Mesenchymal stem cell (in vitro differentiated cells and primary cell): ENCODE measurements at regions not wholly inside any gene's neighbourhood (a gene's known extent, or its start where the extent isn't known, plus 50 kb on each side); places are given as distances from the start of the nearest gene placed in this dataset.
"Not testable (repeated sequence)": the region's sequence is repeated elsewhere in the genome, so short reads cannot be mapped to it uniquely, and the experiment has no call there.

Experiments
- DNase-seq: peaks from one replicate; pipeline ENCODE4 v3.0.0-alpha.2; 2013
- H2AFZ ChIP-seq: one replicate; pipeline ENCODE4 v1.6.1; 2013; ENCODE audit warnings: low read depth, mild to moderate bottlenecking, control low read depth, inconsistent platforms, low read length, moderate library complexity
- H2AK5ac ChIP-seq: 2 replicates; pipeline ENCODE4 v1.6.1; 2013; ENCODE audit warnings: low read length, moderate library complexity, mild to moderate bottlenecking, inconsistent platforms; ENCODE audit not compliant: severe bottlenecking
- H2BK120ac ChIP-seq: one replicate; pipeline ENCODE4 v1.6.1; 2013; ENCODE audit warnings: low read depth, mild to moderate bottlenecking, inconsistent platforms, low read length, moderate library complexity
- H2BK12ac ChIP-seq, 2 experiments: one replicate each; pipeline ENCODE4 v1.6.1; 2013; ENCODE audit warnings: inconsistent platforms in 2 of 2, low read length in 2 of 2, mild to moderate bottlenecking in 2 of 2, moderate library complexity in 2 of 2, control low read depth in 1 of 2
- H2BK15ac ChIP-seq: one replicate; pipeline ENCODE4 v1.6.1; 2013; ENCODE audit warnings: mild to moderate bottlenecking, low read depth, inconsistent platforms; ENCODE audit not compliant: poor library complexity, severe bottlenecking
- H2BK5ac ChIP-seq: 2 replicates; pipeline ENCODE4 v1.6.1; 2013; ENCODE audit warnings: low read depth, mild to moderate bottlenecking, low read length, control low read depth, inconsistent platforms; ENCODE audit not compliant: poor library complexity, severe bottlenecking
- H3K14ac ChIP-seq, 2 experiments: one replicate each; pipeline ENCODE4 v1.6.1; 2013; ENCODE audit warnings: inconsistent platforms in 2 of 2, low read length in 2 of 2, control low read depth in 1 of 2, mild to moderate bottlenecking in 1 of 2, moderate library complexity in 1 of 2
- H3K18ac ChIP-seq, 2 experiments: one replicate each; pipeline ENCODE4 v1.6.1; 2013; ENCODE audit warnings: inconsistent platforms in 2 of 2, low read length in 2 of 2, control low read depth in 1 of 2, low read depth in 1 of 2, mild to moderate bottlenecking in 1 of 2
- H3K23ac ChIP-seq, 2 experiments: one replicate each; pipeline ENCODE4 v1.6.1; 2013; ENCODE audit warnings: inconsistent platforms in 2 of 2, low read length in 2 of 2, mild to moderate bottlenecking in 2 of 2, moderate library complexity in 2 of 2, control low read depth in 1 of 2
- H3K27ac ChIP-seq: 2 replicates; pipeline ENCODE4 v1.5.1; 2013; ENCODE audit warnings: mild to moderate bottlenecking, moderate library complexity, low read length, control low read depth, inconsistent platforms; ENCODE audit not compliant: poor library complexity, severe bottlenecking
- H3K27me3 ChIP-seq, 2 experiments: 2 replicates each; pipeline versions ENCODE4 v1.6.1 to v1.7.0; 2013; ENCODE audit warnings: low read length in 2 of 2, mild to moderate bottlenecking in 2 of 2, moderate library complexity in 2 of 2, control low read depth in 1 of 2, inconsistent platforms in 1 of 2; ENCODE audit not compliant: control insufficient read depth in 1 of 2, insufficient read depth in 1 of 2
- H3K36me3 ChIP-seq, 2 experiments: 2 replicates each; pipeline versions ENCODE4 v1.6.1 to v1.7.0; 2013; ENCODE audit warnings: low read length in 2 of 2, control low read depth in 1 of 2, inconsistent platforms in 1 of 2, low read depth in 1 of 2, mild to moderate bottlenecking in 1 of 2; ENCODE audit not compliant: insufficient read depth in 2 of 2, control insufficient read depth in 1 of 2
- H3K4ac ChIP-seq, 2 experiments: one replicate each; pipeline ENCODE4 v1.6.1; 2013; ENCODE audit warnings: inconsistent platforms in 2 of 2, low read length in 2 of 2, mild to moderate bottlenecking in 2 of 2, moderate library complexity in 2 of 2, control low read depth in 1 of 2, low read depth in 1 of 2
- H3K4me1 ChIP-seq: 2 replicates; pipeline ENCODE4 v1.6.1; 2013; ENCODE audit warnings: low read depth, low read length, control low read depth; ENCODE audit not compliant: control insufficient read depth, insufficient read depth
- H3K4me2 ChIP-seq: 2 replicates; pipeline ENCODE4 v1.6.1; 2013; ENCODE audit warnings: low read length, mild to moderate bottlenecking, inconsistent platforms; ENCODE audit not compliant: poor library complexity, severe bottlenecking
- H3K4me3 ChIP-seq, 2 experiments: 2 replicates each; pipeline versions ENCODE4 v1.5.1 to v1.7.0; 2013; ENCODE audit warnings: low read length in 2 of 2, mild to moderate bottlenecking in 2 of 2, control low read depth in 1 of 2, low read depth in 1 of 2; ENCODE audit not compliant: insufficient read depth in 1 of 2
- H3K79me1 ChIP-seq: replicated peaks from 2 replicates; pipeline ENCODE4 v1.6.1; 2013; ENCODE audit warnings: mild to moderate bottlenecking, control low read depth, low read length, inconsistent platforms; ENCODE audit not compliant: poor library complexity, severe bottlenecking
- H3K9ac ChIP-seq: 2 replicates; pipeline ENCODE4 v1.7.0; 2013; ENCODE audit warnings: mild to moderate bottlenecking, low read length, moderate library complexity
- H3K9me3 ChIP-seq: 2 replicates; pipeline ENCODE4 v1.7.0; 2013; ENCODE audit warnings: mild to moderate bottlenecking, low read length; ENCODE audit not compliant: control insufficient read depth
- H4K8ac ChIP-seq: one replicate; pipeline ENCODE4 v1.6.1; 2013; ENCODE audit warnings: inconsistent platforms, mild to moderate bottlenecking, low read length, moderate library complexity
- H4K91ac ChIP-seq: one replicate; pipeline ENCODE4 v1.6.1; 2013; ENCODE audit warnings: mild to moderate bottlenecking, low read length, inconsistent platforms
- WGBS: methylation state at CpG from one replicate; pipeline ENCODE4 v1.1.7; 2013; ENCODE audit warnings: mixed read lengths; 5-methylcytosine and 5-hydroxymethylcytosine counted together

GRCh38 chr1:194755241-194755994 lies 1569.0 kb upstream of the B3GALT2 start:
- Histone ChIP-seq H3K4me2 (no peak overlapping the region), H2BK120ac (no peak overlapping the region), H3K36me3 (no peaks in the 10 kb centered on the region), H3K4ac (no peak overlapping the region), H2BK12ac (no peak overlapping the region), H4K91ac (no peak overlapping the region), H3K79me1 (no peaks in the 10 kb centered on the region), H3K18ac (no peak overlapping the region), H3K4me3 (no peak overlapping the region), H3K9me3 (peaks cover 16% of the 10 kb centered on the region), H3K4me1 (no peaks in the 10 kb centered on the region), H4K8ac (no peak overlapping the region), H3K9ac (no peak overlapping the region), H2AFZ (no peak overlapping the region), H2AK5ac (no peak overlapping the region), H3K14ac (no peak overlapping the region), H3K27me3 (no peaks in the 10 kb centered on the region), H3K23ac (no peak overlapping the region), H2BK15ac (no peak overlapping the region), H3K27ac (no peak overlapping the region), H2BK5ac (no peak overlapping the region)
- DNase-seq = no peak
- 29% methylated on average over 2 of the region's 3 CpGs for WGBS

- DNase-seq, H3K79me1 ChIP-seq, H4K8ac ChIP-seq, H3K4me2 ChIP-seq, H3K36me3 ChIP-seq, H2BK5ac ChIP-seq, H3K27me3 ChIP-seq, H3K9me3 ChIP-seq, H3K23ac ChIP-seq, H3K27ac ChIP-seq, H3K9ac ChIP-seq, H4K91ac ChIP-seq, H3K14ac ChIP-seq, H3K18ac ChIP-seq, H2BK12ac ChIP-seq, H3K4me1 ChIP-seq, H2BK120ac ChIP-seq, H2AK5ac ChIP-seq, H3K4me3 ChIP-seq, H3K4ac ChIP-seq, H2BK15ac ChIP-seq, H2AFZ ChIP-seq: not testable (repeated sequence)
- 90% methylated on average over 2 of the region's 5 CpGs for WGBS
Measured at GRCh38 chr1:194738843-194739242, 1552.4 kb upstream of the B3GALT2 start.

GRCh38 chr1:194734970-194735369 lies 1548.6 kb upstream of the B3GALT2 start:
- no peak overlapping the region for H3K14ac ChIP-seq
- no peak for DNase-seq
- H3K27ac ChIP-seq = no peak overlapping the region
- no peaks in the 10 kb centered on the region for H3K27me3 ChIP-seq
- no peaks in the 10 kb centered on the region for H3K36me3 ChIP-seq
- no peak overlapping the region for H2AK5ac ChIP-seq
- H4K91ac ChIP-seq = no peak overlapping the region
- H3K79me1 ChIP-seq = no peaks in the 10 kb centered on the region
- no peak overlapping the region for H2BK15ac ChIP-seq
- no peak overlapping the region for H4K8ac ChIP-seq
- WGBS = no CpG with 5 or more reads among the region's 1 CpG
- H3K9me3 ChIP-seq = no peaks in the 10 kb centered on the region
- no peak overlapping the region for H3K4me2 ChIP-seq
- H3K4me1 ChIP-seq = no peaks in the 10 kb centered on the region
- H2AFZ ChIP-seq = no peak overlapping the region
- H2BK12ac ChIP-seq = no peak overlapping the region
- H2BK5ac ChIP-seq = no peak overlapping the region
- H2BK120ac ChIP-seq = no peak overlapping the region
- H3K18ac ChIP-seq = no peak overlapping the region
- no peak overlapping the region for H3K4ac ChIP-seq
- no peak overlapping the region for H3K23ac ChIP-seq
- H3K9ac ChIP-seq = no peak overlapping the region
- H3K4me3 ChIP-seq = no peak overlapping the region

GRCh38 chr1:194731025-194731424 lies 1544.6 kb upstream of the B3GALT2 start:
- Histone ChIP-seq H3K14ac (no peak overlapping the region), H3K79me1 (no peaks in the 10 kb centered on the region), H2BK5ac (no peak overlapping the region)

More at GRCh38 chr1:194731025-194731424, 1544.6 kb upstream of the B3GALT2 start:
- Histone ChIP-seq H3K18ac (no peak overlapping the region), H2BK120ac (no peak overlapping the region), H3K4me1 (no peaks in the 10 kb centered on the region), H2AFZ (no peak overlapping the region), H3K4ac (no peak overlapping the region), H4K91ac (no peak overlapping the region), H3K23ac (no peak overlapping the region), H3K4me2 (no peak overlapping the region), H3K9me3 (no peaks in the 10 kb centered on the region), H2BK12ac (no peak overlapping the region), H3K27me3 (no peaks in the 10 kb centered on the region), H3K4me3 (no peak overlapping the region), H2AK5ac (no peak overlapping the region), H4K8ac (no peak overlapping the region), H3K27ac (no peak overlapping the region), H3K9ac (no peak overlapping the region), H2BK15ac (no peak overlapping the region), H3K36me3 (no peaks in the 10 kb centered on the region)
- no peak for DNase-seq
